GM23338 (cell line): ENCODE measurements at regions not wholly inside any gene's neighbourhood (a gene's known extent, or its start where the extent isn't known, plus 50 kb on each side); places are given as distances from the start of the nearest gene placed in this dataset.
"Not testable (repeated sequence)": the region's sequence is repeated elsewhere in the genome, so short reads cannot be mapped to it uniquely, and the experiment has no call there.

ENCODE experiments used
- ATAC-seq: fragments of 200-7000 bp; cut with Tn5 transposase; 3 replicates; pipeline ENCODE4 v1.9.1; 2020
- DNase-seq: peaks from one replicate; pipeline ENCODE4 v3.0.0-alpha.2; 2015; ENCODE audit warnings: low spot score
- H2AFZ ChIP-seq: fragments of 200-600 bp; sonication (generic); 2 replicates; pipeline ENCODE4 v1.8.0; 2016; ENCODE audit warnings: antibody characterized with exemption, mild to moderate bottlenecking, moderate library complexity
- H3F3A ChIP-seq: fragments of 200-600 bp; sonication (generic); replicated peaks from 2 replicates; pipeline ENCODE4 v1.8.0; 2017; ENCODE audit warnings: antibody characterized with exemption, mixed run types, low read depth
- H3K27ac ChIP-seq: fragments of 200-600 bp; sonication (generic); 2 replicates; pipeline ENCODE4 v1.6.1; 2016; ENCODE audit warnings: low read depth
- H3K27me3 ChIP-seq: fragments of 200-600 bp; sonication (generic); 2 replicates; pipeline ENCODE4 v1.8.0; 2016; ENCODE audit warnings: mild to moderate bottlenecking, mixed run types, moderate library complexity; ENCODE audit not compliant: insufficient read depth
- H3K36me3 ChIP-seq: fragments of 200-600 bp; sonication (generic); 2 replicates; pipeline ENCODE4 v1.8.0; 2016; ENCODE audit warnings: mild to moderate bottlenecking; ENCODE audit not compliant: insufficient read depth
- H3K4me1 ChIP-seq: fragments of 200-600 bp; sonication (generic); 2 replicates; pipeline ENCODE4 v1.8.0; 2016; ENCODE audit warnings: mild to moderate bottlenecking, moderate library complexity; ENCODE audit not compliant: insufficient read depth
- H3K4me2 ChIP-seq: fragments of 200-600 bp; sonication (generic); 2 replicates; pipeline ENCODE4 v1.7.1; 2017; ENCODE audit warnings: mixed run types
- H3K4me3 ChIP-seq: fragments of 200-600 bp; sonication (generic); 2 replicates; pipeline ENCODE4 v1.6.1; 2016; ENCODE audit warnings: mixed run types
- H3K79me2 ChIP-seq: fragments of 200-600 bp; sonication (generic); replicated peaks from 2 replicates; pipeline ENCODE4 v1.8.0; 2017; ENCODE audit warnings: mild to moderate bottlenecking; ENCODE audit not compliant: insufficient read depth
- H3K9me2 ChIP-seq: fragments of 200-600 bp; sonication (generic); 2 replicates; pipeline ENCODE4 v1.8.0; 2017; ENCODE audit not compliant: insufficient read depth
- H4K20me1 ChIP-seq: fragments of 200-600 bp; sonication (generic); replicated peaks from 2 replicates; pipeline ENCODE4 v1.8.0; 2017; ENCODE audit warnings: mild to moderate bottlenecking; ENCODE audit not compliant: insufficient read depth
- H3K27ac Mint-ChIP-seq: 2 replicates; pipeline ENCODE4 v1.8.0; 2020; ENCODE audit warnings: inconsistent platforms, mild to moderate bottlenecking, moderate library complexity, mixed read lengths
- H3K27me3 Mint-ChIP-seq: 3 replicates; pipeline ENCODE4 v1.8.0; 2022; ENCODE audit warnings: low read depth, mild to moderate bottlenecking, moderate library complexity, mixed read lengths, inconsistent platforms; ENCODE audit not compliant: insufficient read depth, poor library complexity
- H3K36me3 Mint-ChIP-seq: 3 replicates; pipeline ENCODE4 v1.8.0; 2021; ENCODE audit warnings: low read depth, mild to moderate bottlenecking, inconsistent platforms, moderate library complexity, mixed read lengths
- H3K4me1 Mint-ChIP-seq: 3 replicates; pipeline ENCODE4 v1.8.0; 2020; ENCODE audit warnings: mild to moderate bottlenecking, inconsistent platforms, mixed read lengths
- H3K4me3 Mint-ChIP-seq: 3 replicates; pipeline ENCODE4 v1.8.0; 2021; ENCODE audit warnings: moderate library complexity, mild to moderate bottlenecking, inconsistent platforms, mixed read lengths
- H3K9me3 Mint-ChIP-seq: 3 replicates; pipeline ENCODE4 v1.8.0; 2020; ENCODE audit warnings: moderate library complexity, mild to moderate bottlenecking, inconsistent platforms, mixed read lengths
- CREB1 ChIP-seq: fragments of 250-450 bp; sonication (Bioruptor Pico); IDR thresholded peaks from 2 replicates; pipeline ENCODE4 v1.5.0; 2020; ENCODE audit warnings: low read depth, mild to moderate bottlenecking, moderate library complexity
- EZH2phosphoT487 ChIP-seq: fragments of 200-600 bp; sonication (generic); IDR thresholded peaks from one replicate; pipeline ENCODE4 v1.8.1; 2018; ENCODE audit warnings: antibody characterized with exemption; ENCODE audit not compliant: unreplicated experiment
- NANOG ChIP-seq: IDR thresholded peaks from 2 replicates; pipeline ENCODE4 v1.6.1; 2016; ENCODE audit warnings: antibody characterized with exemption, borderline replicate concordance
- POLR2AphosphoS5 ChIP-seq: IDR thresholded peaks from 2 replicates; pipeline ENCODE4 v1.6.1; 2016; ENCODE audit warnings: antibody characterized with exemption, low read depth
- ZNF114 ChIP-seq: fragments of 250-450 bp; sonication (Bioruptor Pico); IDR thresholded peaks from 2 replicates; pipeline ENCODE4 v1.5.0; 2020; ENCODE audit warnings: mild to moderate bottlenecking, moderate library complexity
- ZNF331 ChIP-seq: fragments of 250-450 bp; sonication (Bioruptor Pico); IDR thresholded peaks from 2 replicates; pipeline ENCODE4 v1.5.0; 2020; ENCODE audit warnings: low read depth, mild to moderate bottlenecking, moderate library complexity
- TF ChIP-seq, protein P1 (sequence below): fragments of 250-450 bp; sonication (Bioruptor Pico); IDR thresholded peaks from 2 replicates; pipeline ENCODE4 v1.5.0; 2020; ENCODE audit warnings: mild to moderate bottlenecking, moderate library complexity
- TF ChIP-seq, protein P2 (sequence below): IDR thresholded peaks from 2 replicates; pipeline ENCODE4 v1.6.1; 2016; ENCODE audit warnings: antibody characterized with exemption
- TF ChIP-seq, protein P3 (sequence below), 2 experiments: fragments of 200-600 bp in 1 of 2; sonication (generic) in 1 of 2; conservative IDR thresholded peaks; 2 replicates each; pipeline versions ENCODE4 v1.5.1 to v1.6.1; 2016 to 2017; ENCODE audit warnings: antibody characterized with exemption in 2 of 2, low read depth in 2 of 2, mild to moderate bottlenecking in 2 of 2, moderate library complexity in 1 of 2
- TF ChIP-seq, protein P4 (sequence below): IDR thresholded peaks from one replicate; pipeline ENCODE4 v1.6.1; 2018; ENCODE audit warnings: antibody characterized with exemption; ENCODE audit not compliant: unreplicated experiment

DNA sequence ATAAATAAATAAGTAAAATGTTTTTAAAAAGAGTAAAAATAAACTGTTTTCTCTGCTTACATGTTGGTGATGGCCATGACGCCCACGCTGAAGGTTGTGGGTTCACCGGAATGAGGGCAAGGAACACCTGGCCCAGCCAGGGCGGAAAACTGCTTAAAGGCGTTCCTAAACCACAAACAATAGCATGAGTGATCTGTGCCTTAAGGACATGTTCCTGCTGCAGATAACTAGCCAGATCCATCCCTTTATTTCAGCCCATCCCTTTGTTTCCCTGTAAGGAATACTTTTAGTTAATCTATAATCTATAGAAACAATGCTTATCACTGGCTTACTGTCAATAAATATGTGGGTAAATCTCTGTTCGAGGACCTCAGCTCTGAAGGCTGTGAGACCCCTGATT is 63.3 kb upstream of the CEP78 start:
- not testable (repeated sequence) for H3K4me3 Mint-ChIP-seq, ATAC-seq, H4K20me1 ChIP-seq, H3F3A ChIP-seq, H2AFZ ChIP-seq, H3K4me3 ChIP-seq, H3K9me2 ChIP-seq, H3K27ac Mint-ChIP-seq, H3K4me2 ChIP-seq, H3K27ac ChIP-seq, H3K4me1 ChIP-seq, DNase-seq, H3K27me3 Mint-ChIP-seq, H3K4me1 Mint-ChIP-seq, H3K27me3 ChIP-seq, H3K79me2 ChIP-seq
- Mint-ChIP-seq H3K36me3 (peaks cover 17% of the 10 kb centered on the region; the same call in 2 of the 3 replicates), H3K9me3 (peaks cover 26% of the 10 kb centered on the region)
- peaks cover 11% of the 10 kb centered on the region; the same call in 1 of the 2 replicates for H3K36me3 ChIP-seq

DNA sequence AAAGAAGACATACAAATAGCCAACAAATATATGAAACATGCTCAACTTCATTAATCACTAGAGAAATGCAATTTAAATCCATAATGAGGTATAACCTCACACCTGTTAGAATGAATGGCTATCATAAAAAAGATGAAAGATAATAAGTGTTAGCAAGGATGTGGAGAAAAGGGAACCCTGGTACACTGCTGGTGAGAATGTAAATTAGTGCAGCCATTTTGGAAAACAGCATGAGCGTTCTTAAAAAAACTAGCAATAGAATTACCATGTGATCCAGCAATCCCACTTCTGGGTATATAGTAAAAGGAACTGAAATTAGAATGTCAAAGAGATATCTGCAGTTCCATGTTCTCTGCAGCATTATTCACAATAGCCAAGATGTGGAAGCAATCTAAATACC is 64.2 kb upstream of the CEP78 start:
- ATAC-seq (no peak), DNase-seq (no peak)
- peaks cover 2% of the 10 kb centered on the region; the same call in 1 of the 3 replicates for H3K4me1 Mint-ChIP-seq
- peaks cover 17% of the 10 kb centered on the region; the same call in 2 of the 3 replicates for H3K36me3 Mint-ChIP-seq
- Histone ChIP-seq H3K27me3 (no peaks in the 10 kb centered on the region), H2AFZ (no peak overlapping the region), H3K36me3 (peaks cover 11% of the 10 kb centered on the region; the same call in 1 of the 2 replicates), H3K4me2 (no peak overlapping the region), H3K4me3 (no peak overlapping the region), H3F3A (no peaks in the 10 kb centered on the region), H3K4me1 (no peaks in the 10 kb centered on the region; the same call in 1 of the 2 replicates), H3K27ac (no peak overlapping the region), H3K79me2 (no peaks in the 10 kb centered on the region), H3K9me2 (no peaks in the 10 kb centered on the region), H4K20me1 (no peaks in the 10 kb centered on the region)
- no peak overlapping the region for H3K27ac Mint-ChIP-seq
- peaks cover 26% of the 10 kb centered on the region for H3K9me3 Mint-ChIP-seq
- H3K4me3 Mint-ChIP-seq = no peak overlapping the region
- no peaks in the 10 kb centered on the region for H3K27me3 Mint-ChIP-seq
- TF ChIP-seq, protein P1, sequence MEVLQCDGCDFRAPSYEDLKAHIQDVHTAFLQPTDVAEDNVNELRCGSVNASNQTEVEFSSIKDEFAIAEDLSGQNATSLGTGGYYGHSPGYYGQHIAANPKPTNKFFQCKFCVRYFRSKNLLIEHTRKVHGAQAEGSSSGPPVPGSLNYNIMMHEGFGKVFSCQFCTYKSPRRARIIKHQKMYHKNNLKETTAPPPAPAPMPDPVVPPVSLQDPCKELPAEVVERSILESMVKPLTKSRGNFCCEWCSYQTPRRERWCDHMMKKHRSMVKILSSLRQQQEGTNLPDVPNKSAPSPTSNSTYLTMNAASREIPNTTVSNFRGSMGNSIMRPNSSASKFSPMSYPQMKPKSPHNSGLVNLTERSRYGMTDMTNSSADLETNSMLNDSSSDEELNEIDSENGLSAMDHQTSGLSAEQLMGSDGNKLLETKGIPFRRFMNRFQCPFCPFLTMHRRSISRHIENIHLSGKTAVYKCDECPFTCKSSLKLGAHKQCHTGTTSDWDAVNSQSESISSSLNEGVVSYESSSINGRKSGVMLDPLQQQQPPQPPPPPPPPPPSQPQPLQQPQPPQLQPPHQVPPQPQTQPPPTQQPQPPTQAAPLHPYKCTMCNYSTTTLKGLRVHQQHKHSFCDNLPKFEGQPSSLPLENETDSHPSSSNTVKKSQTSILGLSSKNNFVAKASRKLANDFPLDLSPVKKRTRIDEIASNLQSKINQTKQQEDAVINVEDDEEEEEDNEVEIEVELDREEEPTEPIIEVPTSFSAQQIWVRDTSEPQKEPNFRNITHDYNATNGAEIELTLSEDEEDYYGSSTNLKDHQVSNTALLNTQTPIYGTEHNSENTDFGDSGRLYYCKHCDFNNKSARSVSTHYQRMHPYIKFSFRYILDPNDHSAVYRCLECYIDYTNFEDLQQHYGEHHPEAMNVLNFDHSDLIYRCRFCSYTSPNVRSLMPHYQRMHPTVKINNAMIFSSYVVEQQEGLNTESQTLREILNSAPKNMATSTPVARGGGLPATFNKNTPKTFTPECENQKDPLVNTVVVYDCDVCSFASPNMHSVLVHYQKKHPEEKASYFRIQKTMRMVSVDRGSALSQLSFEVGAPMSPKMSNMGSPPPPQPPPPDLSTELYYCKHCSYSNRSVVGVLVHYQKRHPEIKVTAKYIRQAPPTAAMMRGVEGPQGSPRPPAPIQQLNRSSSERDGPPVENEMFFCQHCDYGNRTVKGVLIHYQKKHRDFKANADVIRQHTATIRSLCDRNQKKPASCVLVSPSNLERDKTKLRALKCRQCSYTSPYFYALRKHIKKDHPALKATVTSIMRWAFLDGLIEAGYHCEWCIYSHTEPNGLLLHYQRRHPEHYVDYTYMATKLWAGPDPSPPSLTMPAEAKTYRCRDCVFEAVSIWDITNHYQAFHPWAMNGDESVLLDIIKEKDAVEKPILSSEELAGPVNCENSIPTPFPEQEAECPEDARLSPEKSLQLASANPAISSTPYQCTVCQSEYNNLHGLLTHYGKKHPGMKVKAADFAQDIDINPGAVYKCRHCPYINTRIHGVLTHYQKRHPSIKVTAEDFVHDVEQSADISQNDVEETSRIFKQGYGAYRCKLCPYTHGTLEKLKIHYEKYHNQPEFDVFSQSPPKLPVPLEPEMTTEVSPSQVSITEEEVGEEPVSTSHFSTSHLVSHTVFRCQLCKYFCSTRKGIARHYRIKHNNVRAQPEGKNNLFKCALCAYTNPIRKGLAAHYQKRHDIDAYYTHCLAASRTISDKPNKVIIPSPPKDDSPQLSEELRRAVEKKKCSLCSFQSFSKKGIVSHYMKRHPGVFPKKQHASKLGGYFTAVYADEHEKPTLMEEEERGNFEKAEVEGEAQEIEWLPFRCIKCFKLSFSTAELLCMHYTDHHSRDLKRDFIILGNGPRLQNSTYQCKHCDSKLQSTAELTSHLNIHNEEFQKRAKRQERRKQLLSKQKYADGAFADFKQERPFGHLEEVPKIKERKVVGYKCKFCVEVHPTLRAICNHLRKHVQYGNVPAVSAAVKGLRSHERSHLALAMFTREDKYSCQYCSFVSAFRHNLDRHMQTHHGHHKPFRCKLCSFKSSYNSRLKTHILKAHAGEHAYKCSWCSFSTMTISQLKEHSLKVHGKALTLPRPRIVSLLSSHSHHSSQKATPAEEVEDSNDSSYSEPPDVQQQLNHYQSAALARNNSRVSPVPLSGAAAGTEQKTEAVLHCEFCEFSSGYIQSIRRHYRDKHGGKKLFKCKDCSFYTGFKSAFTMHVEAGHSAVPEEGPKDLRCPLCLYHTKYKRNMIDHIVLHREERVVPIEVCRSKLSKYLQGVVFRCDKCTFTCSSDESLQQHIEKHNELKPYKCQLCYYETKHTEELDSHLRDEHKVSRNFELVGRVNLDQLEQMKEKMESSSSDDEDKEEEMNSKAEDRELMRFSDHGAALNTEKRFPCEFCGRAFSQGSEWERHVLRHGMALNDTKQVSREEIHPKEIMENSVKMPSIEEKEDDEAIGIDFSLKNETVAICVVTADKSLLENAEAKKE (CRISPR knock-in tag) = no peak
- TF ChIP-seq, protein P2, sequence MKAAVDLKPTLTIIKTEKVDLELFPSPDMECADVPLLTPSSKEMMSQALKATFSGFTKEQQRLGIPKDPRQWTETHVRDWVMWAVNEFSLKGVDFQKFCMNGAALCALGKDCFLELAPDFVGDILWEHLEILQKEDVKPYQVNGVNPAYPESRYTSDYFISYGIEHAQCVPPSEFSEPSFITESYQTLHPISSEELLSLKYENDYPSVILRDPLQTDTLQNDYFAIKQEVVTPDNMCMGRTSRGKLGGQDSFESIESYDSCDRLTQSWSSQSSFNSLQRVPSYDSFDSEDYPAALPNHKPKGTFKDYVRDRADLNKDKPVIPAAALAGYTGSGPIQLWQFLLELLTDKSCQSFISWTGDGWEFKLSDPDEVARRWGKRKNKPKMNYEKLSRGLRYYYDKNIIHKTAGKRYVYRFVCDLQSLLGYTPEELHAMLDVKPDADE = no peak
- no peak for TF ChIP-seq NANOG
- no peak for TF ChIP-seq EZH2phosphoT487
- TF ChIP-seq CREB1 (CRISPR knock-in tag) = no peak
- TF ChIP-seq POLR2AphosphoS5 = no peak
- TF ChIP-seq, protein P3, sequence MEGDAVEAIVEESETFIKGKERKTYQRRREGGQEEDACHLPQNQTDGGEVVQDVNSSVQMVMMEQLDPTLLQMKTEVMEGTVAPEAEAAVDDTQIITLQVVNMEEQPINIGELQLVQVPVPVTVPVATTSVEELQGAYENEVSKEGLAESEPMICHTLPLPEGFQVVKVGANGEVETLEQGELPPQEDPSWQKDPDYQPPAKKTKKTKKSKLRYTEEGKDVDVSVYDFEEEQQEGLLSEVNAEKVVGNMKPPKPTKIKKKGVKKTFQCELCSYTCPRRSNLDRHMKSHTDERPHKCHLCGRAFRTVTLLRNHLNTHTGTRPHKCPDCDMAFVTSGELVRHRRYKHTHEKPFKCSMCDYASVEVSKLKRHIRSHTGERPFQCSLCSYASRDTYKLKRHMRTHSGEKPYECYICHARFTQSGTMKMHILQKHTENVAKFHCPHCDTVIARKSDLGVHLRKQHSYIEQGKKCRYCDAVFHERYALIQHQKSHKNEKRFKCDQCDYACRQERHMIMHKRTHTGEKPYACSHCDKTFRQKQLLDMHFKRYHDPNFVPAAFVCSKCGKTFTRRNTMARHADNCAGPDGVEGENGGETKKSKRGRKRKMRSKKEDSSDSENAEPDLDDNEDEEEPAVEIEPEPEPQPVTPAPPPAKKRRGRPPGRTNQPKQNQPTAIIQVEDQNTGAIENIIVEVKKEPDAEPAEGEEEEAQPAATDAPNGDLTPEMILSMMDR (conservative IDR thresholded peaks at IDR 0.05; ENCODE audit: low read depth in 2 of 2) = no peak
- no peak for TF ChIP-seq ZNF331 (CRISPR knock-in tag)
- TF ChIP-seq, protein P4, sequence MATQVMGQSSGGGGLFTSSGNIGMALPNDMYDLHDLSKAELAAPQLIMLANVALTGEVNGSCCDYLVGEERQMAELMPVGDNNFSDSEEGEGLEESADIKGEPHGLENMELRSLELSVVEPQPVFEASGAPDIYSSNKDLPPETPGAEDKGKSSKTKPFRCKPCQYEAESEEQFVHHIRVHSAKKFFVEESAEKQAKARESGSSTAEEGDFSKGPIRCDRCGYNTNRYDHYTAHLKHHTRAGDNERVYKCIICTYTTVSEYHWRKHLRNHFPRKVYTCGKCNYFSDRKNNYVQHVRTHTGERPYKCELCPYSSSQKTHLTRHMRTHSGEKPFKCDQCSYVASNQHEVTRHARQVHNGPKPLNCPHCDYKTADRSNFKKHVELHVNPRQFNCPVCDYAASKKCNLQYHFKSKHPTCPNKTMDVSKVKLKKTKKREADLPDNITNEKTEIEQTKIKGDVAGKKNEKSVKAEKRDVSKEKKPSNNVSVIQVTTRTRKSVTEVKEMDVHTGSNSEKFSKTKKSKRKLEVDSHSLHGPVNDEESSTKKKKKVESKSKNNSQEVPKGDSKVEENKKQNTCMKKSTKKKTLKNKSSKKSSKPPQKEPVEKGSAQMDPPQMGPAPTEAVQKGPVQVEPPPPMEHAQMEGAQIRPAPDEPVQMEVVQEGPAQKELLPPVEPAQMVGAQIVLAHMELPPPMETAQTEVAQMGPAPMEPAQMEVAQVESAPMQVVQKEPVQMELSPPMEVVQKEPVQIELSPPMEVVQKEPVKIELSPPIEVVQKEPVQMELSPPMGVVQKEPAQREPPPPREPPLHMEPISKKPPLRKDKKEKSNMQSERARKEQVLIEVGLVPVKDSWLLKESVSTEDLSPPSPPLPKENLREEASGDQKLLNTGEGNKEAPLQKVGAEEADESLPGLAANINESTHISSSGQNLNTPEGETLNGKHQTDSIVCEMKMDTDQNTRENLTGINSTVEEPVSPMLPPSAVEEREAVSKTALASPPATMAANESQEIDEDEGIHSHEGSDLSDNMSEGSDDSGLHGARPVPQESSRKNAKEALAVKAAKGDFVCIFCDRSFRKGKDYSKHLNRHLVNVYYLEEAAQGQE = no peak
- TF ChIP-seq ZNF114 (CRISPR knock-in tag) = no peak
